T-helper 1 cell treated with Interleukin-12 subunit alpha and Interleukin-12 subunit beta and Interleukin-4 antibody, amounts not matched to agents 30 μg/mL and 1 μg/mL, for 36 hours (primary cell): ENCODE measurements at regions not wholly inside any gene's neighbourhood (a gene's known extent, or its start where the extent isn't known, plus 50 kb on each side); places are given as distances from the start of the nearest gene placed in this dataset.

Experiments used
- H3K27ac Mint-ChIP-seq: one replicate; pipeline ENCODE4 v1.8.0; 2021; ENCODE audit warnings: mild to moderate bottlenecking, mixed read lengths
- H3K27me3 Mint-ChIP-seq: one replicate; pipeline ENCODE4 v1.8.0; 2021; ENCODE audit warnings: low read depth, mixed read lengths
- H3K36me3 Mint-ChIP-seq: one replicate; pipeline ENCODE4 v1.8.0; 2021; ENCODE audit warnings: low read depth, mixed read lengths
- H3K4me1 Mint-ChIP-seq: one replicate; pipeline ENCODE4 v1.8.0; 2021; ENCODE audit warnings: low read depth, mixed read lengths
- H3K4me3 Mint-ChIP-seq: one replicate; pipeline ENCODE4 v1.8.0; 2021; ENCODE audit warnings: mild to moderate bottlenecking, moderate library complexity, mixed read lengths
- H3K9me3 Mint-ChIP-seq: one replicate; pipeline ENCODE4 v1.8.0; 2021; ENCODE audit warnings: mixed read lengths

GRCh38 chr5:68372161-68372560, 156.6 kb downstream of the PIK3R1 start:
- peaks cover 37% of the 10 kb centered on the region for H3K4me1 Mint-ChIP-seq
- H3K27ac Mint-ChIP-seq: no peak overlapping the region
- H3K27me3 Mint-ChIP-seq: peaks cover 13% of the 10 kb centered on the region
- peaks cover 8% of the 10 kb centered on the region for H3K9me3 Mint-ChIP-seq
- peaks cover 11% of the 10 kb centered on the region for H3K36me3 Mint-ChIP-seq
- H3K4me3 Mint-ChIP-seq: no peak overlapping the region

- H3K27me3 Mint-ChIP-seq: peaks cover 13% of the 10 kb centered on the region
- H3K36me3 Mint-ChIP-seq: peaks cover 11% of the 10 kb centered on the region
- peaks cover 36% of the 10 kb centered on the region for H3K4me1 Mint-ChIP-seq
- H3K4me3 Mint-ChIP-seq: no peak overlapping the region
- no peak overlapping the region for H3K27ac Mint-ChIP-seq
- H3K9me3 Mint-ChIP-seq: peaks cover 8% of the 10 kb centered on the region
Observed at GRCh38 chr5:68373050-68373449, 157.5 kb downstream of the PIK3R1 start.

GRCh38 chr5:68374796-68375518, 159.4 kb downstream of the PIK3R1 start:
- Mint-ChIP-seq H3K36me3 (peaks cover 11% of the 10 kb centered on the region), H3K4me1 (peaks cover 36% of the 10 kb centered on the region), H3K9me3 (peaks cover 8% of the 10 kb centered on the region), H3K27me3 (peaks cover 19% of the 10 kb centered on the region), H3K27ac (no peak overlapping the region), H3K4me3 (no peak overlapping the region)

GRCh38 chr5:68375540-68375939, 160.0 kb downstream of the PIK3R1 start:
- Mint-ChIP-seq H3K9me3 (peaks cover 8% of the 10 kb centered on the region), H3K4me1 (peaks cover 35% of the 10 kb centered on the region), H3K4me3 (no peak overlapping the region), H3K27ac (no peak overlapping the region), H3K36me3 (peaks cover 11% of the 10 kb centered on the region), H3K27me3 (peaks cover 19% of the 10 kb centered on the region)

GRCh38 chr5:68376935-68377334, 161.4 kb downstream of the PIK3R1 start:
- Mint-ChIP-seq H3K27ac (no peak overlapping the region), H3K4me1 (peaks cover 38% of the 10 kb centered on the region), H3K27me3 (peaks cover 19% of the 10 kb centered on the region), H3K9me3 (peaks cover 8% of the 10 kb centered on the region), H3K36me3 (peaks cover 6% of the 10 kb centered on the region), H3K4me3 (no peak overlapping the region)

- Mint-ChIP-seq H3K27ac (peak overlapping the region; percentile 42), H3K27me3 (peaks cover 17% of the 10 kb centered on the region), H3K36me3 (peaks cover 11% of the 10 kb centered on the region), H3K9me3 (peaks cover 11% of the 10 kb centered on the region), H3K4me1 (peaks cover 45% of the 10 kb centered on the region), H3K4me3 (no peak overlapping the region)
Observed at GRCh38 chr5:68377733-68378132, 162.2 kb downstream of the PIK3R1 start.

- Mint-ChIP-seq H3K27ac (peak overlapping the region; percentile 47), H3K36me3 (peaks cover 10% of the 10 kb centered on the region), H3K4me3 (peak overlapping the region; percentile 4), H3K9me3 (peaks cover 7% of the 10 kb centered on the region), H3K4me1 (peaks cover 50% of the 10 kb centered on the region), H3K27me3 (peaks cover 15% of the 10 kb centered on the region)
Observed at GRCh38 chr5:68378204-68378820, 162.8 kb downstream of the PIK3R1 start.

- Mint-ChIP-seq H3K4me3 (no peak overlapping the region), H3K27ac (no peak overlapping the region)
Observed at GRCh38 chr5:68379275-68380036, 163.9 kb downstream of the PIK3R1 start.

GRCh38 chr5:68380078-68380477, 164.5 kb downstream of the PIK3R1 start:
- peaks cover 15% of the 10 kb centered on the region for H3K27me3 Mint-ChIP-seq
- H3K27ac Mint-ChIP-seq: no peak overlapping the region
- H3K4me3 Mint-ChIP-seq: no peak overlapping the region

More at GRCh38 chr5:68379275-68380036, 163.9 kb downstream of the PIK3R1 start:
- Mint-ChIP-seq H3K9me3 (peaks cover 8% of the 10 kb centered on the region), H3K4me1 (peaks cover 59% of the 10 kb centered on the region), H3K36me3 (peaks cover 8% of the 10 kb centered on the region), H3K27me3 (peaks cover 15% of the 10 kb centered on the region)

GRCh38 chr5:68381060-68381459, 165.5 kb downstream of the PIK3R1 start:
- Mint-ChIP-seq H3K27me3 (peaks cover 10% of the 10 kb centered on the region), H3K4me1 (peaks cover 69% of the 10 kb centered on the region), H3K4me3 (peak overlapping the region; percentile 12), H3K9me3 (peaks cover 8% of the 10 kb centered on the region), H3K36me3 (peaks cover 8% of the 10 kb centered on the region), H3K27ac (peak overlapping the region; percentile 77)

More at GRCh38 chr5:68380078-68380477, 164.5 kb downstream of the PIK3R1 start:
- Mint-ChIP-seq H3K36me3 (peaks cover 8% of the 10 kb centered on the region), H3K4me1 (peaks cover 64% of the 10 kb centered on the region), H3K9me3 (peaks cover 8% of the 10 kb centered on the region)

- H3K36me3 Mint-ChIP-seq: peaks cover 8% of the 10 kb centered on the region
- H3K9me3 Mint-ChIP-seq: peaks cover 8% of the 10 kb centered on the region
- H3K27ac Mint-ChIP-seq: peak overlapping the region; percentile 72
- H3K4me3 Mint-ChIP-seq: no peak overlapping the region
- peaks cover 69% of the 10 kb centered on the region for H3K4me1 Mint-ChIP-seq
- peaks cover 6% of the 10 kb centered on the region for H3K27me3 Mint-ChIP-seq
Observed at GRCh38 chr5:68381909-68382308, 166.4 kb downstream of the PIK3R1 start.

GRCh38 chr5:68382640-68383039, 167.1 kb downstream of the PIK3R1 start:
- peaks cover 67% of the 10 kb centered on the region for H3K4me1 Mint-ChIP-seq
- peaks cover 6% of the 10 kb centered on the region for H3K27me3 Mint-ChIP-seq
- peaks cover 8% of the 10 kb centered on the region for H3K36me3 Mint-ChIP-seq
- H3K27ac Mint-ChIP-seq: peak overlapping the region; percentile 82
- H3K9me3 Mint-ChIP-seq: peaks cover 8% of the 10 kb centered on the region
- H3K4me3 Mint-ChIP-seq: peak overlapping the region; percentile 11

GRCh38 chr5:68383888-68384310, 168.3 kb downstream of the PIK3R1 start:
- Mint-ChIP-seq H3K36me3 (peaks cover 8% of the 10 kb centered on the region), H3K27me3 (peaks cover 6% of the 10 kb centered on the region), H3K9me3 (peaks cover 8% of the 10 kb centered on the region), H3K4me3 (no peak overlapping the region), H3K27ac (no peak overlapping the region), H3K4me1 (peaks cover 55% of the 10 kb centered on the region)

GRCh38 chr5:68384936-68385594, 169.5 kb downstream of the PIK3R1 start:
- Mint-ChIP-seq H3K36me3 (peaks cover 8% of the 10 kb centered on the region), H3K27ac (peak overlapping the region; percentile 13), H3K9me3 (peaks cover 8% of the 10 kb centered on the region), H3K4me3 (no peak overlapping the region), H3K4me1 (peaks cover 49% of the 10 kb centered on the region), H3K27me3 (peaks cover 14% of the 10 kb centered on the region)
